ENCODE measurements at regions not wholly inside any gene's neighbourhood (a gene's known extent, or its start where the extent isn't known, plus 50 kb on each side); places are given as distances from the start of the nearest gene placed in this dataset.

GRCh38 chr11:134801570-134801969, 389.5 kb upstream of the B3GAT1 start:
- TF ChIP-seq POLR2A (IDR thresholded peaks at IDR 0.05; ENCODE audit: low read length) (no peak), GATA1 (IDR thresholded peaks at IDR 0.05; ENCODE audit: low read depth, low read length) (no peak)
